ENCODE measurements at regions not wholly inside any gene's neighbourhood (a gene's known extent, or its start where the extent isn't known, plus 50 kb on each side); places are given as distances from the start of the nearest gene placed in this dataset.
A peak's percentile ranks its signal among the peaks of the same experiment; 100 is the strongest.

- TF ChIP-seq CTCF (IDR thresholded peaks at IDR 0.05) (peak in 2 of 4 donors; percentile 27 to 28), POLR2A (IDR thresholded peaks at IDR 0.05) (no peak)
Measured at GRCh38 chr4:141860974-141861373, 224.6 kb downstream of the IL15 start.

All from right lobe of liver (tissue), 4 donors.